ENCODE measurements at regions not wholly inside any gene's neighbourhood (a gene's known extent, or its start where the extent isn't known, plus 50 kb on each side); places are given as distances from the start of the nearest gene placed in this dataset.

DNA sequence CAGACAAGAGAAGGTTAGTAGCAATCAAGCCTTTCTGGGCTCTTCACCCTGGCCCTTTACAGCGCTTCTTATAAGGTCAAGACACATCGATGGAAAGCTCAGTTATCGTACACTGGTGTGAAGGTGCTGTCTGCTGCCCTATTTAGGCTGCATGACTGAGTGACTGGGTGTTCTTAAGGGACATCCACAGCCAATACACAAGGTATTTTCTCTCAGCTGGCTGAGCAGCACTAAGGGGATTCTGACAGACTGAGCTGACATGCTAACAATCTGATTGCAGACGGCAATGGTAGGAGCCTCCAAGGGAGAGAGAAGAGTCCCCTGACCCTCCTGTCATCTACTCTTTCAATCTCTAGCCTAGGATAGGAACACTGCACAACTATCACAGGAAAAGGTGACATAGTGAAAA lies 577.9 kb downstream of the ISL1 start:
- H3K27me3 ChIP-seq: no peaks in the 10 kb centered on the region
- no peak overlapping the region for H3K4me3 ChIP-seq
- H3K36me3 ChIP-seq: no peaks in the 10 kb centered on the region
- DNase-seq (ENCODE audit: extremely low spot score in 2 of 2): no peak
- no peak overlapping the region for H3K27ac ChIP-seq
- no peaks in the 10 kb centered on the region for H3K4me1 ChIP-seq
- TF ChIP-seq, protein P1, sequence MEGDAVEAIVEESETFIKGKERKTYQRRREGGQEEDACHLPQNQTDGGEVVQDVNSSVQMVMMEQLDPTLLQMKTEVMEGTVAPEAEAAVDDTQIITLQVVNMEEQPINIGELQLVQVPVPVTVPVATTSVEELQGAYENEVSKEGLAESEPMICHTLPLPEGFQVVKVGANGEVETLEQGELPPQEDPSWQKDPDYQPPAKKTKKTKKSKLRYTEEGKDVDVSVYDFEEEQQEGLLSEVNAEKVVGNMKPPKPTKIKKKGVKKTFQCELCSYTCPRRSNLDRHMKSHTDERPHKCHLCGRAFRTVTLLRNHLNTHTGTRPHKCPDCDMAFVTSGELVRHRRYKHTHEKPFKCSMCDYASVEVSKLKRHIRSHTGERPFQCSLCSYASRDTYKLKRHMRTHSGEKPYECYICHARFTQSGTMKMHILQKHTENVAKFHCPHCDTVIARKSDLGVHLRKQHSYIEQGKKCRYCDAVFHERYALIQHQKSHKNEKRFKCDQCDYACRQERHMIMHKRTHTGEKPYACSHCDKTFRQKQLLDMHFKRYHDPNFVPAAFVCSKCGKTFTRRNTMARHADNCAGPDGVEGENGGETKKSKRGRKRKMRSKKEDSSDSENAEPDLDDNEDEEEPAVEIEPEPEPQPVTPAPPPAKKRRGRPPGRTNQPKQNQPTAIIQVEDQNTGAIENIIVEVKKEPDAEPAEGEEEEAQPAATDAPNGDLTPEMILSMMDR (IDR thresholded peaks at IDR 0.05): no peak
- no peak for TF ChIP-seq POLR2AphosphoS5 (IDR thresholded peaks at IDR 0.05; ENCODE audit: insufficient read depth in 1 of 2, low read depth in 1 of 2)
- no peaks in the 10 kb centered on the region for H3K9me3 ChIP-seq
- intact Hi-C loops (cut with DNase I): loop anchor here (10.0 kb wide), 1 partner anchor 1006 kb away; no protein-coding TSS in a partner anchor

DNA sequence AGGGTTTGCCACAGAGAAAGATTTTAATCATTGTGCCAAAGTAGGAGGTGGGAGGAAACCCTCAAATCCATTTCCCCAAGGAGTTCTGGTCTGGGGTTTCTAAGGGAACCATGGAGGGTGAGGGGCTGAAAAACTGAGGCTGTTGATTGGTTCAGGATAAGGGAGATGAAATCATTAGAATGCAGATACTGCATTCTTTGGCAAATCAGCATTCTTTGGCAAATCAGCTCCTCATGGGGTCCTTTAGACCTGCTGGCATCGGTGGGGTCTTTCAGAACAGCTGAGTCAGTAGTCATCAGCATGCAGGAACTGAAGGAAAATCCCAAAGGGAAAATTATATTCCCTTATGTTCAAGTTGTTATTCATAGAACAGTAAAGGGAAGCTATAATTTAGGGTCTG lies 585.5 kb downstream of the ISL1 start:
- intact Hi-C loops (cut with DNase I): loop anchor here (10.0 kb wide), 1 partner anchor 1014 kb away; no protein-coding TSS in a partner anchor
- DNase-seq (ENCODE audit: extremely low spot score in 2 of 2): no peak
- Histone ChIP-seq H3K4me1 (no peaks in the 10 kb centered on the region), H3K4me3 (no peak overlapping the region), H3K27me3 (no peaks in the 10 kb centered on the region), H3K36me3 (no peaks in the 10 kb centered on the region), H3K27ac (no peak overlapping the region), H3K9me3 (no peaks in the 10 kb centered on the region)
- TF ChIP-seq POLR2AphosphoS5 (IDR thresholded peaks at IDR 0.05; ENCODE audit: insufficient read depth in 1 of 2, low read depth in 1 of 2) (no peak), POLR2A (IDR thresholded peaks at IDR 0.05) (no peak)
- TF ChIP-seq, protein P1 (IDR thresholded peaks at IDR 0.05): no peak

DNA sequence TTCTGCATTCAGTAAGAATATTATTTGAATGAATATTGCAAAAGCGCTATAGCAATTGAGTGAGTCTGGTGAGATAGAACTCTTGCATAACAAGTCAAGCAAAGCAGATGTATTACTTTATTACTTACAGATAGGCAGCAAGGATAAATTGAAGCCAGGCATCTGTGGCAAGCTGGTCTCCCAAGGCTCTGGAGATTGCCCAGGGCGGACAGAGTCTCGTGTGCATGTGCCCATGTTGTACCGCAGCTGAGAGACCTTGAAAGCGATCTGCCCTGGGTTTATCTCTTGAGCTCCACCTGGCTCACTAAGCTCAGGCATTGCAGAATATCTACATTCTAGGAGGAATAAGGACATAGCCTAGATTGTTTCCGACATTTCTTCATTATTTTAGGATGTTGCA lies 591.6 kb downstream of the ISL1 start:
- Histone ChIP-seq H3K27me3 (no peaks in the 10 kb centered on the region), H3K27ac (no peak overlapping the region), H3K9me3 (no peaks in the 10 kb centered on the region), H3K4me3 (no peak overlapping the region), H3K4me1 (no peaks in the 10 kb centered on the region), H3K36me3 (no peaks in the 10 kb centered on the region)
- intact Hi-C loops (cut with DNase I): no loop called here
- no peak for TF ChIP-seq POLR2A (IDR thresholded peaks at IDR 0.05)
- TF ChIP-seq, protein P1 (IDR thresholded peaks at IDR 0.05): no peak
- no peak for TF ChIP-seq POLR2AphosphoS5 (IDR thresholded peaks at IDR 0.05; ENCODE audit: insufficient read depth in 1 of 2, low read depth in 1 of 2)
- no peak for DNase-seq (ENCODE audit: extremely low spot score in 2 of 2)

DNA sequence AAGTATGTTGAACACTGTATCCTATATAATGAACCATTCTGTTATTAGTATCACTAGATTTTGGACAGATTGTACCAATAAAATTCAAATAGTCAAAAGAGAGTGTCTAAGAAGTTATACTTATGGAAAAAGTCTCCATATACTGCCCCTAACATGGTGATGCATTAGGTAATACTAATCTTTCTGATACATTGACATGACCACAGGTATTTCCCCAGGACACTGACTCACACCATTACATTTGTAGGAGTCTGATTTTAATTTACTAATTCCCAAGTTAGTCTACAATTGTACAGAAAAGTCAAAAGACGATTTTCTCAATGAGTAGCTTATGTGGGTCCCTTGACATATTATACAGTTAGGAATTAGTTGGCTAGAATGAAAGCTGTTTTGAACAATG lies 593.8 kb downstream of the ISL1 start:
- Histone ChIP-seq H3K9me3 (no peaks in the 10 kb centered on the region), H3K27me3 (no peaks in the 10 kb centered on the region), H3K4me3 (no peak overlapping the region), H3K27ac (no peak overlapping the region), H3K4me1 (no peaks in the 10 kb centered on the region), H3K36me3 (no peaks in the 10 kb centered on the region)
- TF ChIP-seq, protein P1 (IDR thresholded peaks at IDR 0.05): no peak
- TF ChIP-seq POLR2AphosphoS5 (IDR thresholded peaks at IDR 0.05; ENCODE audit: insufficient read depth in 1 of 2, low read depth in 1 of 2) (no peak), POLR2A (IDR thresholded peaks at IDR 0.05) (no peak)
- intact Hi-C loops (cut with DNase I): no loop called here
- DNase-seq (ENCODE audit: extremely low spot score in 2 of 2): no peak

DNA sequence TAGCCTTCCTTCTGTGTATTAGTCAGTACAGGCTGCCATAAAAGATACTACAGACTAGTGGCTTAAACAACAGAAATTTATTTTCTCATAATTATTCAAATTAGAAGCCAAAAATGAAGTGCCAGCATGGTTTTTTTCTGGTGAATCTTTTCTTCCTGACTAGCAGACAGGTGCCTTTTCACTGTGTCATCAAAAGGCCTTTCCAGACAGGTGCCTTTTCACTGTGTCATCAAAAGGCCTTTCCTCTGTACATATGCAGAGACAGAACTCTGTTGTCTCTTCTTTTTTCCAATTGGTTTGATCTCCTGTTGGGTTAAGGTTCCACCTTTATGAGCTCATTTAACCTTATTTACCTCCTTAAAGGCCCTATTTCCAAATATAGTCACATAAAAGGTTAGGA lies 599.9 kb downstream of the ISL1 start:
- intact Hi-C loops (cut with DNase I): no loop called here
- Histone ChIP-seq H3K4me1 (no peaks in the 10 kb centered on the region), H3K27me3 (no peaks in the 10 kb centered on the region), H3K36me3 (no peaks in the 10 kb centered on the region), H3K9me3 (no peaks in the 10 kb centered on the region), H3K4me3 (no peak overlapping the region), H3K27ac (no peak overlapping the region)
- TF ChIP-seq, protein P1 (IDR thresholded peaks at IDR 0.05): no peak
- TF ChIP-seq POLR2A (IDR thresholded peaks at IDR 0.05) (no peak), POLR2AphosphoS5 (IDR thresholded peaks at IDR 0.05; ENCODE audit: insufficient read depth in 1 of 2, low read depth in 1 of 2) (no peak)
- no peak for DNase-seq (ENCODE audit: extremely low spot score in 2 of 2)

Data from vagina (tissue), 2 donors.